Esophagus mucosa (tissue), 1 donor: ENCODE measurements at regions not wholly inside any gene's neighbourhood (a gene's known extent, or its start where the extent isn't known, plus 50 kb on each side); places are given as distances from the start of the nearest gene placed in this dataset.

Experiments used
- ATAC-seq: fragments of 200-7000 bp; cut with Tn5 transposase; one replicate; pipeline ENCODE4 v1.9.1; 2020
- donor health status: DM: yes; HTN: yes; CAD: no.

DNA sequence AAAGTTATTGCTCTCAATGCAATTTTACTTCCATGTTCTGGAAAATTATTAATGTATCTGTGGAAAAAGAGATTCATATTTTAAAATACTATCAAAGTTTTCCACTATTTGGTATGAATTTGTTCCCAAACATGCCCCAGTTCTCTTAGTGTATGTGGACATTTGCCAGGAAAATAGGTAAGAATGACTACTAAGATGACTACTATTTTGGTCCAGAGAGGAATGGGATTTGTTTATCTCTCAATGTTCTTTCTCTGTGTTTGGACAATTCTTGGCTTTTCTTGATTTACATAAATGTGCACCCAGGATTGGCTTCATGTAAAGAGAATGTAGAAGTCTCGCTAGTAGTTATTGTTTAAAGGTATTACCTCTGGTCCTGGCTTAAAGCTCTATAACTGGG, 60.3 kb upstream of the POT1 start:
- ATAC-seq: no peak
